H9 (cell line): ENCODE measurements at regions not wholly inside any gene's neighbourhood (a gene's known extent, or its start where the extent isn't known, plus 50 kb on each side); places are given as distances from the start of the nearest gene placed in this dataset.
A peak's percentile ranks its signal among the peaks of the same experiment; 100 is the strongest.

Source experiments
- DNase-seq: peaks from one replicate; pipeline ENCODE4 v3.0.0-alpha.2; 2017
- H2AFZ ChIP-seq: one replicate; pipeline ENCODE4 v1.6.1; 2013; ENCODE audit warnings: mild to moderate bottlenecking, low read length, control low read depth, moderate library complexity
- H2AK5ac ChIP-seq: 2 replicates; pipeline ENCODE4 v1.6.1; 2013; ENCODE audit warnings: low read length, control low read depth, mixed read lengths; ENCODE audit not compliant: insufficient read length
- H2BK120ac ChIP-seq: one replicate; pipeline ENCODE4 v1.6.1; 2013; ENCODE audit warnings: low read depth, mild to moderate bottlenecking, low read length, control low read depth, inconsistent platforms; ENCODE audit not compliant: poor library complexity, severe bottlenecking
- H2BK12ac ChIP-seq: 2 replicates; pipeline ENCODE4 v1.6.1; 2013; ENCODE audit warnings: low read length, control low read depth, mixed read lengths, low read depth; ENCODE audit not compliant: insufficient read length
- H2BK15ac ChIP-seq: 2 replicates; pipeline ENCODE4 v1.6.1; 2013; ENCODE audit warnings: low read depth, low read length, control low read depth
- H2BK20ac ChIP-seq: one replicate; pipeline ENCODE4 v1.6.1; 2013; ENCODE audit warnings: low read depth, mild to moderate bottlenecking, low read length, control low read depth, inconsistent platforms; ENCODE audit not compliant: poor library complexity, severe bottlenecking
- H2BK5ac ChIP-seq: 2 replicates; pipeline ENCODE4 v1.6.1; 2013; ENCODE audit warnings: low read length, control low read depth, mixed read lengths; ENCODE audit not compliant: insufficient read length
- H3K14ac ChIP-seq: 2 replicates; pipeline ENCODE4 v1.6.1; 2013; ENCODE audit warnings: low read length, control low read depth; ENCODE audit not compliant: insufficient read depth
- H3K18ac ChIP-seq: 2 replicates; pipeline ENCODE4 v1.6.1; 2013; ENCODE audit warnings: low read depth, mild to moderate bottlenecking, mixed read lengths, low read length, control low read depth; ENCODE audit not compliant: insufficient read length
- H3K23ac ChIP-seq: 2 replicates; pipeline ENCODE4 v1.6.1; 2013; ENCODE audit warnings: low read length, control low read depth, mixed read lengths, low read depth; ENCODE audit not compliant: insufficient read length
- H3K23me2 ChIP-seq: 2 replicates; pipeline ENCODE4 v1.6.1; 2013; ENCODE audit warnings: low read depth, mild to moderate bottlenecking, mixed read lengths, low read length, control low read depth; ENCODE audit not compliant: insufficient read length, poor library complexity, severe bottlenecking
- H3K27ac ChIP-seq: 2 replicates; pipeline ENCODE4 v1.5.1; 2013; ENCODE audit warnings: low read length, control low read depth, mixed read lengths, low read depth; ENCODE audit not compliant: insufficient read length
- H3K27me3 ChIP-seq: 2 replicates; pipeline ENCODE4 v1.6.1; 2013; ENCODE audit warnings: low read length, control low read depth, inconsistent platforms; ENCODE audit not compliant: insufficient read depth
- H3K4ac ChIP-seq: 2 replicates; pipeline ENCODE4 v1.6.1; 2013; ENCODE audit warnings: low read depth, mild to moderate bottlenecking, control low read depth, inconsistent platforms, low read length, moderate library complexity
- H3K4me1 ChIP-seq: 2 replicates; pipeline ENCODE4 v1.6.1; 2013; ENCODE audit warnings: low read length, control low read depth, inconsistent platforms; ENCODE audit not compliant: insufficient read depth
- H3K4me2 ChIP-seq: 2 replicates; pipeline ENCODE4 v1.6.1; 2013; ENCODE audit warnings: low read length, control low read depth, mixed read lengths; ENCODE audit not compliant: insufficient read length, insufficient read depth
- H3K56ac ChIP-seq: 2 replicates; pipeline ENCODE4 v1.6.1; 2013; ENCODE audit warnings: low read depth, mild to moderate bottlenecking, mixed read lengths, low read length, control low read depth; ENCODE audit not compliant: insufficient read length
- H3K79me1 ChIP-seq: 2 replicates; pipeline ENCODE4 v1.6.1; 2013; ENCODE audit warnings: low read depth, mild to moderate bottlenecking, moderate library complexity, low read length, control low read depth, inconsistent platforms; ENCODE audit not compliant: insufficient read depth, poor library complexity, severe bottlenecking
- H3K79me2 ChIP-seq: 2 replicates; pipeline ENCODE4 v1.6.1; 2013; ENCODE audit warnings: low read length, control low read depth, inconsistent platforms; ENCODE audit not compliant: insufficient read depth
- H3K9ac ChIP-seq: 2 replicates; pipeline ENCODE4 v1.6.1; 2013; ENCODE audit warnings: low read length, control low read depth, mixed read lengths; ENCODE audit not compliant: insufficient read length; ENCODE audit errors: extremely low read depth
- H3K9me3 ChIP-seq: one replicate; pipeline ENCODE4 v1.6.1; 2013; ENCODE audit warnings: low read depth, low read length, inconsistent platforms; ENCODE audit not compliant: control insufficient read depth
- H3T11ph ChIP-seq: one replicate; pipeline ENCODE4 v1.6.1; 2013; ENCODE audit warnings: mild to moderate bottlenecking, low read length, control low read depth, inconsistent platforms
- H4K20me1 ChIP-seq: one replicate; pipeline ENCODE4 v1.6.1; 2013; ENCODE audit not compliant: control insufficient read depth, insufficient read length, insufficient read depth
- H4K5ac ChIP-seq: 2 replicates; pipeline ENCODE4 v1.6.1; 2013; ENCODE audit warnings: low read depth, mild to moderate bottlenecking, mixed read lengths, low read length, control low read depth; ENCODE audit not compliant: insufficient read length
- H4K8ac ChIP-seq: replicated peaks from 2 replicates; pipeline ENCODE4 v1.6.1; 2013; ENCODE audit warnings: low read length, control low read depth, mixed read lengths, low read depth; ENCODE audit not compliant: insufficient read length
- H4K91ac ChIP-seq: 2 replicates; pipeline ENCODE4 v1.6.1; 2013; ENCODE audit warnings: low read depth, mild to moderate bottlenecking, moderate library complexity, mixed read lengths, low read length, control low read depth; ENCODE audit not compliant: insufficient read length
- H3K27ac Mint-ChIP-seq, 3 experiments: 2 replicates in 2 of 3; 3 replicates in 1 of 3; pipeline ENCODE4 v1.8.0; 2020 to 2021; ENCODE audit warnings: mixed read lengths in 3 of 3, mild to moderate bottlenecking in 1 of 3, moderate library complexity in 1 of 3
- H3K27me3 Mint-ChIP-seq: 2 replicates; pipeline ENCODE4 v1.8.0; 2021; ENCODE audit warnings: low read depth, mild to moderate bottlenecking, moderate library complexity, mixed read lengths
- H3K36me3 Mint-ChIP-seq, 3 experiments: 2 replicates in 2 of 3; 3 replicates in 1 of 3; pipeline ENCODE4 v1.8.0; 2020 to 2021; ENCODE audit warnings: low read depth in 3 of 3, mixed read lengths in 3 of 3; ENCODE audit not compliant: insufficient read depth in 1 of 3
- H3K4me1 Mint-ChIP-seq, 2 experiments: 2 replicates each; pipeline ENCODE4 v1.8.0; 2020; ENCODE audit warnings: mixed read lengths in 2 of 2
- H3K4me3 Mint-ChIP-seq, 2 experiments: 2 replicates in 1 of 2; 3 replicates in 1 of 2; pipeline ENCODE4 v1.8.0; 2020 to 2021; ENCODE audit warnings: mild to moderate bottlenecking in 2 of 2, mixed read lengths in 2 of 2, moderate library complexity in 1 of 2
- H3K9me3 Mint-ChIP-seq, 2 experiments: 2 replicates in 1 of 2; 3 replicates in 1 of 2; pipeline ENCODE4 v1.8.0; 2020; ENCODE audit warnings: mild to moderate bottlenecking in 2 of 2, mixed read lengths in 2 of 2, moderate library complexity in 1 of 2
- WGBS: extraction: QIAGEN DNeasy Blood & Tissue Kit; methylation state at CpG from one replicate; pipeline ENCODE4 v1.1.7; 2013; ENCODE audit warnings: missing lambda C conversion rate, low lambda C conversion rate, mixed read lengths; ENCODE audit not compliant: insufficient read length; ENCODE audit errors: extremely low coverage; 5-methylcytosine and 5-hydroxymethylcytosine counted together
- TF ChIP-seq, protein P1 (sequence below): fragments of 200-600 bp; sonication (generic); conservative IDR thresholded peaks from 3 replicates; pipeline ENCODE4 v1.8.0; 2021; ENCODE audit warnings: antibody characterized with exemption, mild to moderate bottlenecking

DNA sequence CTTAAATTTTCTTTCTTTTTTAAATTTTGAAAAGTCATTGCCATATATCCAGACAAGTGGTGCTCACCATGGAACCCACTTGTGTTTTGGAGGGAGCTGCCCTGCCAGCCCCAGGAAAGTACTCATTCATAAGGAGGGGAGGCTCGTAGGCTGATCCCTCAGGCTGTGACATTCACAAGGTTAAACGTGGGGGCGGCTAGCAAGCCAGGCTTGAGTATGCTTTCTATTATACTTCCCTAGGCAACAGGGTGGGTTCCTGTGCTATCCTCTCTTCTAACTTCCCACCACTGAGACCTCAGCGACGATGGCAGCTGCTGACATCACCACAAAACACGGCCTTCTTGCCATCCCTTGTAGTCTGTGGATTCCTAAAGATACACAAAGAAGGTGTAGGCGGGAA is 160.5 kb upstream of the C2CD4B start:
- Mint-ChIP-seq H3K9me3 (no peaks in the 10 kb centered on the region), H3K36me3 (no peaks in the 10 kb centered on the region), H3K4me1 (peaks cover 12 to 13% of the 10 kb centered on the region in 2 experiments), H3K4me3 (no peak overlapping the region), H3K27ac (peak overlapping the region in 1 of 3 experiments; percentile 55; a peak in 1 of 7 replicates), H3K27me3 (no peaks in the 10 kb centered on the region; the same call in 1 of the 2 replicates)
- Histone ChIP-seq H3K23ac (no peak overlapping the region), H4K8ac (no peak overlapping the region), H2AFZ (no peak overlapping the region), H3K4ac (no peak overlapping the region), H4K91ac (no peak overlapping the region), H3K27me3 (no peaks in the 10 kb centered on the region), H4K20me1 (no peaks in the 10 kb centered on the region), H2AK5ac (no peak overlapping the region), H3K9me3 (no peaks in the 10 kb centered on the region), H2BK120ac (no peak overlapping the region), H3K27ac (no peak overlapping the region), H4K5ac (no peak overlapping the region), H2BK20ac (no peak overlapping the region), H3K14ac (no peak overlapping the region), H2BK5ac (no peak overlapping the region), H3K56ac (no peak overlapping the region), H3K9ac (no peak overlapping the region), H3K79me2 (no peaks in the 10 kb centered on the region), H3T11ph (no peak overlapping the region), H2BK15ac (no peak overlapping the region), H3K23me2 (no peaks in the 10 kb centered on the region), H2BK12ac (no peak overlapping the region), H3K4me1 (no peaks in the 10 kb centered on the region), H3K4me2 (no peak overlapping the region), H3K18ac (no peak overlapping the region), H3K79me1 (no peaks in the 10 kb centered on the region)
- no peak for DNase-seq
- no CpG with 5 or more reads among the region's 7 CpGs for WGBS
- TF ChIP-seq, protein P1, sequence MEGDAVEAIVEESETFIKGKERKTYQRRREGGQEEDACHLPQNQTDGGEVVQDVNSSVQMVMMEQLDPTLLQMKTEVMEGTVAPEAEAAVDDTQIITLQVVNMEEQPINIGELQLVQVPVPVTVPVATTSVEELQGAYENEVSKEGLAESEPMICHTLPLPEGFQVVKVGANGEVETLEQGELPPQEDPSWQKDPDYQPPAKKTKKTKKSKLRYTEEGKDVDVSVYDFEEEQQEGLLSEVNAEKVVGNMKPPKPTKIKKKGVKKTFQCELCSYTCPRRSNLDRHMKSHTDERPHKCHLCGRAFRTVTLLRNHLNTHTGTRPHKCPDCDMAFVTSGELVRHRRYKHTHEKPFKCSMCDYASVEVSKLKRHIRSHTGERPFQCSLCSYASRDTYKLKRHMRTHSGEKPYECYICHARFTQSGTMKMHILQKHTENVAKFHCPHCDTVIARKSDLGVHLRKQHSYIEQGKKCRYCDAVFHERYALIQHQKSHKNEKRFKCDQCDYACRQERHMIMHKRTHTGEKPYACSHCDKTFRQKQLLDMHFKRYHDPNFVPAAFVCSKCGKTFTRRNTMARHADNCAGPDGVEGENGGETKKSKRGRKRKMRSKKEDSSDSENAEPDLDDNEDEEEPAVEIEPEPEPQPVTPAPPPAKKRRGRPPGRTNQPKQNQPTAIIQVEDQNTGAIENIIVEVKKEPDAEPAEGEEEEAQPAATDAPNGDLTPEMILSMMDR, result no peak
